GM10248 (cell line): ENCODE measurements at regions not wholly inside any gene's neighbourhood (a gene's known extent, or its start where the extent isn't known, plus 50 kb on each side); places are given as distances from the start of the nearest gene placed in this dataset.
"Not testable (repeated sequence)": the region's sequence is repeated elsewhere in the genome, so short reads cannot be mapped to it uniquely, and the experiment has no call there.

Source experiments
- CTCF ChIA-PET: fragments of 300-600 bp; sonication (Branson Sonifier 250); formaldehyde crosslinking; extraction: SDS; loops from one replicate; lab custom pipeline; 2021; ENCODE audit warnings: antibody characterized with exemption; lab: Yijun Ruan, JAX
- POLR2A ChIA-PET: fragments of 350-650 bp; sonication (Branson Sonifier 250); formaldehyde crosslinking; extraction: SDS; loops from one replicate; lab custom pipeline; 2020; ENCODE audit warnings: antibody characterized with exemption; lab: Yijun Ruan, JAX
- DNase-seq: peaks from one replicate; pipeline ENCODE4 v3.0.0; 2012; ENCODE audit errors: extremely low spot score
- CTCF ChIP-seq: IDR thresholded peaks from 2 replicates; pipeline ENCODE4 v1.5.1; 2012; ENCODE audit warnings: mild to moderate bottlenecking, low read depth; ENCODE audit errors: extremely low read depth, missing control alignments, control extremely low read depth

- TF ChIP-seq CTCF = no peak
- ChIA-PET CTCF (interaction anchor here (1.4 kb wide), 1 partner anchor 15 kb away, joined by 3 read pairs; no protein-coding TSS in a partner anchor), POLR2A (no interaction called here)
- no peak for DNase-seq
Observed at GRCh38 chr7:37580376-37580775, 103.2 kb upstream of the GPR141 start.

GRCh38 chr7:37584651-37585463 is 98.7 kb upstream of the GPR141 start:
- CTCF ChIA-PET, POLR2A ChIA-PET, DNase-seq: not testable (repeated sequence)

- TF ChIP-seq CTCF = no peak
- DNase-seq = no peak
- POLR2A ChIA-PET = no interaction called here
- CTCF ChIA-PET = no interaction called here
Observed at GRCh38 chr7:37590824-37591223, 92.7 kb upstream of the GPR141 start.

GRCh38 chr7:37592366-37592765 is 91.2 kb upstream of the GPR141 start:
- ChIA-PET POLR2A (no interaction called here), CTCF (no interaction called here)
- no peak for DNase-seq
- no peak for TF ChIP-seq CTCF

GRCh38 chr7:37594602-37595001 is 89.0 kb upstream of the GPR141 start:
- no peak for TF ChIP-seq CTCF
- DNase-seq = no peak
- ChIA-PET CTCF (interaction anchor here (0.9 to 1.7 kb wide), 5 partner anchors 8 to 99 kb away, joined by 3 to 5 read pairs (median 3); no protein-coding TSS in a partner anchor), POLR2A (no interaction called here)

GRCh38 chr7:37598824-37599223 is 84.7 kb upstream of the GPR141 start:
- TF ChIP-seq CTCF = no peak
- ChIA-PET POLR2A (no interaction called here), CTCF (interaction anchor here (1.4 kb wide), 1 partner anchor 9 kb away, joined by 5 read pairs; no protein-coding TSS in a partner anchor)
- no peak for DNase-seq

GRCh38 chr7:37601321-37601720 is 82.2 kb upstream of the GPR141 start:
- no peak for TF ChIP-seq CTCF
- ChIA-PET CTCF (interaction anchor here (1.3 kb wide), 1 partner anchor 30 kb away, joined by 3 read pairs; no protein-coding TSS in a partner anchor), POLR2A (no interaction called here)
- DNase-seq = no peak
